ENCODE measurements at regions not wholly inside any gene's neighbourhood (a gene's known extent, or its start where the extent isn't known, plus 50 kb on each side); places are given as distances from the start of the nearest gene placed in this dataset.

- ATAC-seq = no peak
- TF ChIP-seq OSR1 (CRISPR knock-in tag; IDR thresholded peaks at IDR 0.05) (no peak), ZFP3 (CRISPR knock-in tag; IDR thresholded peaks at IDR 0.05) (no peak), ZC3H10 (CRISPR knock-in tag; IDR thresholded peaks at IDR 0.05) (no peak), TSHZ2 (CRISPR knock-in tag; IDR thresholded peaks at IDR 0.05) (no peak), GLIS3 (CRISPR knock-in tag; IDR thresholded peaks at IDR 0.05) (no peak), TCF4 (CRISPR knock-in tag; IDR thresholded peaks at IDR 0.05; ENCODE audit: borderline replicate concordance) (no peak), BACH2 (CRISPR knock-in tag; IDR thresholded peaks at IDR 0.05; ENCODE audit: borderline replicate concordance) (no peak), PPARA (CRISPR knock-in tag; IDR thresholded peaks at IDR 0.05; ENCODE audit: borderline replicate concordance) (no peak), ISL1 (CRISPR knock-in tag; IDR thresholded peaks at IDR 0.05) (no peak), RARB (CRISPR knock-in tag; IDR thresholded peaks at IDR 0.05) (no peak), ZFP30 (CRISPR knock-in tag; IDR thresholded peaks at IDR 0.05) (no peak), SNAI2 (CRISPR knock-in tag; IDR thresholded peaks at IDR 0.05) (no peak), CSRNP3 (CRISPR knock-in tag; IDR thresholded peaks at IDR 0.05) (no peak), ZNF8 (CRISPR knock-in tag; IDR thresholded peaks at IDR 0.05) (no peak), TOX (CRISPR knock-in tag; IDR thresholded peaks at IDR 0.05; ENCODE audit: borderline replicate concordance) (no peak)
Observed at GRCh38 chr6:153237670-153238069, 106.6 kb upstream of the RGS17 start.

GRCh38 chr6:153231048-153231646 is 100.1 kb upstream of the RGS17 start:
- peak; percentile 73; the same call in 2 of the 3 replicates for ATAC-seq
- no peak for TF ChIP-seq OSR1 (CRISPR knock-in tag; IDR thresholded peaks at IDR 0.05)
- TF ChIP-seq ARNTL (CRISPR knock-in tag; IDR thresholded peaks at IDR 0.05; ENCODE audit: borderline replicate concordance, low read depth) = no peak

- TF ChIP-seq GLIS3 (CRISPR knock-in tag; IDR thresholded peaks at IDR 0.05) (no peak), ZNF8 (CRISPR knock-in tag; IDR thresholded peaks at IDR 0.05) (no peak), PPARA (CRISPR knock-in tag; IDR thresholded peaks at IDR 0.05; ENCODE audit: borderline replicate concordance) (no peak), CSDC2 (CRISPR knock-in tag; IDR thresholded peaks at IDR 0.05) (no peak), CSRNP3 (CRISPR knock-in tag; IDR thresholded peaks at IDR 0.05) (no peak), ARNTL (CRISPR knock-in tag; IDR thresholded peaks at IDR 0.05; ENCODE audit: borderline replicate concordance, low read depth) (no peak), RARB (CRISPR knock-in tag; IDR thresholded peaks at IDR 0.05) (no peak), TCF4 (CRISPR knock-in tag; IDR thresholded peaks at IDR 0.05; ENCODE audit: borderline replicate concordance) (no peak), ZFP3 (CRISPR knock-in tag; IDR thresholded peaks at IDR 0.05) (no peak), ISL1 (CRISPR knock-in tag; IDR thresholded peaks at IDR 0.05) (no peak), PATZ1 (CRISPR knock-in tag; IDR thresholded peaks at IDR 0.05; ENCODE audit: borderline replicate concordance) (no peak), TOX (CRISPR knock-in tag; IDR thresholded peaks at IDR 0.05; ENCODE audit: borderline replicate concordance) (no peak)
- ATAC-seq = no peak
Observed at GRCh38 chr6:153218184-153218792, 87.2 kb upstream of the RGS17 start.

- no peak for ATAC-seq
- no peak for TF ChIP-seq ZNF70 (CRISPR knock-in tag; IDR thresholded peaks at IDR 0.05)
- TF ChIP-seq BACH2 (CRISPR knock-in tag; IDR thresholded peaks at IDR 0.05; ENCODE audit: borderline replicate concordance) = no peak
- no peak for TF ChIP-seq ARNTL (CRISPR knock-in tag; IDR thresholded peaks at IDR 0.05; ENCODE audit: borderline replicate concordance, low read depth)
- no peak for TF ChIP-seq GLIS3 (CRISPR knock-in tag; IDR thresholded peaks at IDR 0.05)
- no peak for TF ChIP-seq SNAI2 (CRISPR knock-in tag; IDR thresholded peaks at IDR 0.05)
- no peak for TF ChIP-seq ZNF8 (CRISPR knock-in tag; IDR thresholded peaks at IDR 0.05)
- TF ChIP-seq ZFP3 (CRISPR knock-in tag; IDR thresholded peaks at IDR 0.05) = no peak
- TF ChIP-seq ESRRG (CRISPR knock-in tag; IDR thresholded peaks at IDR 0.05) = no peak
- no peak for TF ChIP-seq TCF4 (CRISPR knock-in tag; IDR thresholded peaks at IDR 0.05; ENCODE audit: borderline replicate concordance)
Observed at GRCh38 chr6:153216789-153217188, 85.7 kb upstream of the RGS17 start.
